Neural progenitor cell (in vitro differentiated cells): ENCODE measurements at regions not wholly inside any gene's neighbourhood (a gene's known extent, or its start where the extent isn't known, plus 50 kb on each side); places are given as distances from the start of the nearest gene placed in this dataset.

Experiments used
- DNase-seq: peaks from one replicate; pipeline ENCODE4 v3.0.0-alpha.2; 2016; ENCODE audit warnings: low spot score
- H2AFZ ChIP-seq: fragments of 200-600 bp; sonication (generic); replicated peaks from 2 replicates; pipeline ENCODE4 v1.6.1; 2016; ENCODE audit warnings: antibody characterized with exemption
- H3F3A ChIP-seq: fragments of 200-600 bp; sonication (generic); 2 replicates; pipeline ENCODE4 v1.6.1; 2016; ENCODE audit warnings: antibody characterized with exemption, low read depth
- H3K27ac ChIP-seq: fragments of 200-600 bp; sonication (generic); 2 replicates; pipeline ENCODE4 v1.5.1; 2016; ENCODE audit warnings: mild to moderate bottlenecking
- H3K27me3 ChIP-seq: fragments of 200-600 bp; sonication (generic); 2 replicates; pipeline ENCODE4 v1.6.1; 2016; ENCODE audit warnings: mild to moderate bottlenecking, moderate library complexity
- H3K36me3 ChIP-seq: fragments of 200-600 bp; sonication (generic); 2 replicates; pipeline ENCODE4 v1.5.1; 2016
- H3K4me1 ChIP-seq: fragments of 200-600 bp; sonication (generic); 2 replicates; pipeline ENCODE4 v1.6.1; 2016; ENCODE audit warnings: mixed run types
- H3K4me2 ChIP-seq: fragments of 200-600 bp; sonication (generic); 2 replicates; pipeline ENCODE4 v1.6.1; 2016
- H3K4me3 ChIP-seq: fragments of 200-600 bp; sonication (generic); 2 replicates; pipeline ENCODE4 v1.5.1; 2016
- H3K79me2 ChIP-seq: fragments of 200-600 bp; sonication (generic); 2 replicates; pipeline ENCODE4 v1.6.1; 2016; ENCODE audit warnings: low read depth
- H3K9ac ChIP-seq: fragments of 200-600 bp; sonication (generic); 2 replicates; pipeline ENCODE4 v1.6.1; 2016
- H3K9me3 ChIP-seq: fragments of 200-600 bp; sonication (generic); 2 replicates; pipeline ENCODE4 v1.5.1; 2016; ENCODE audit warnings: low read depth
- H4K20me1 ChIP-seq: fragments of 200-600 bp; sonication (generic); 2 replicates; pipeline ENCODE4 v1.6.1; 2016; ENCODE audit warnings: low read depth
- H3K27ac Mint-ChIP-seq: 3 replicates; pipeline ENCODE4 v1.8.0; 2021; ENCODE audit warnings: mixed read lengths
- H3K27me3 Mint-ChIP-seq: 2 replicates; pipeline ENCODE4 v1.8.0; 2022; ENCODE audit warnings: low read depth, mild to moderate bottlenecking, inconsistent platforms, moderate library complexity, mixed read lengths; ENCODE audit not compliant: insufficient read depth
- H3K36me3 Mint-ChIP-seq: 3 replicates; pipeline ENCODE4 v1.8.0; 2021; ENCODE audit warnings: mixed read lengths
- H3K4me1 Mint-ChIP-seq: 3 replicates; pipeline ENCODE4 v1.8.0; 2021; ENCODE audit warnings: mixed read lengths
- H3K4me3 Mint-ChIP-seq: 3 replicates; pipeline ENCODE4 v1.8.0; 2021; ENCODE audit warnings: mild to moderate bottlenecking, moderate library complexity, mixed read lengths
- H3K9me3 Mint-ChIP-seq: 3 replicates; pipeline ENCODE4 v1.8.0; 2020; ENCODE audit warnings: mixed read lengths
- CTCF ChIP-seq: fragments of 200-600 bp; sonication (generic); IDR thresholded peaks from 2 replicates; pipeline ENCODE4 v1.5.1; 2017; ENCODE audit warnings: antibody characterized with exemption, mild to moderate bottlenecking
- EZH2 ChIP-seq: fragments of 200-600 bp; sonication (generic); IDR thresholded peaks from 2 replicates; pipeline ENCODE4 v1.6.1; 2017; ENCODE audit warnings: antibody characterized with exemption, mild to moderate bottlenecking, moderate library complexity
- EZH2phosphoT487 ChIP-seq: fragments of 200-600 bp; sonication (generic); IDR thresholded peaks from 2 replicates; pipeline ENCODE4 v1.6.1; 2017; ENCODE audit warnings: antibody characterized with exemption

- DNase-seq, result no peak
- no peak overlapping the region for H3K27ac Mint-ChIP-seq
- no peaks in the 10 kb centered on the region for H3K36me3 Mint-ChIP-seq
- no peaks in the 10 kb centered on the region for H3F3A ChIP-seq
- peaks cover 4% of the 10 kb centered on the region for H3K9me3 Mint-ChIP-seq
- no peak overlapping the region for H3K4me3 ChIP-seq
- no peak overlapping the region for H3K27ac ChIP-seq
- H3K4me1 ChIP-seq, result peaks cover under 1% of the 10 kb centered on the region
- H3K4me3 Mint-ChIP-seq, result no peak overlapping the region
- H3K9me3 ChIP-seq, result no peaks in the 10 kb centered on the region
- no peak overlapping the region for H3K9ac ChIP-seq
- peaks cover 2% of the 10 kb centered on the region for H3K27me3 Mint-ChIP-seq
- TF ChIP-seq EZH2 (no peak), EZH2phosphoT487 (no peak), CTCF (no peak)
- H3K79me2 ChIP-seq, result no peaks in the 10 kb centered on the region
- no peaks in the 10 kb centered on the region for H3K27me3 ChIP-seq
- H4K20me1 ChIP-seq, result no peaks in the 10 kb centered on the region
- peaks cover 4% of the 10 kb centered on the region for H3K4me1 Mint-ChIP-seq
- no peaks in the 10 kb centered on the region for H3K36me3 ChIP-seq
- H2AFZ ChIP-seq, result no peak overlapping the region
- H3K4me2 ChIP-seq, result no peak overlapping the region
These were observed 253.9 kb upstream of the GCFC2 start for GRCh38 chr2:75964646-75965045.

GRCh38 chr2:75960472-75961009 lies 249.8 kb upstream of the GCFC2 start:
- Histone ChIP-seq H3K27me3 (no peaks in the 10 kb centered on the region), H3K4me2 (no peak overlapping the region), H3K4me1 (peaks cover 20% of the 10 kb centered on the region), H3K9ac (no peak overlapping the region), H3K9me3 (no peaks in the 10 kb centered on the region), H2AFZ (peak overlapping the region; percentile 37), H3F3A (no peaks in the 10 kb centered on the region), H3K4me3 (no peak overlapping the region), H3K79me2 (no peaks in the 10 kb centered on the region), H3K27ac (no peak overlapping the region), H4K20me1 (no peaks in the 10 kb centered on the region), H3K36me3 (no peaks in the 10 kb centered on the region)
- Mint-ChIP-seq H3K4me3 (no peak overlapping the region), H3K4me1 (peaks cover 20% of the 10 kb centered on the region), H3K27me3 (peaks cover 2% of the 10 kb centered on the region), H3K27ac (no peak overlapping the region), H3K9me3 (peaks cover 2% of the 10 kb centered on the region), H3K36me3 (no peaks in the 10 kb centered on the region)
- TF ChIP-seq EZH2, result no peak
- no peak for TF ChIP-seq CTCF
- no peak for TF ChIP-seq EZH2phosphoT487
- no peak for DNase-seq

GRCh38 chr2:75959724-75960471 lies 249.2 kb upstream of the GCFC2 start:
- Mint-ChIP-seq H3K4me1 (peaks cover 20% of the 10 kb centered on the region), H3K9me3 (peaks cover 2% of the 10 kb centered on the region), H3K36me3 (no peaks in the 10 kb centered on the region), H3K27ac (no peak overlapping the region), H3K27me3 (peaks cover 2% of the 10 kb centered on the region), H3K4me3 (no peak overlapping the region)
- H4K20me1 ChIP-seq, result no peaks in the 10 kb centered on the region
- H3K79me2 ChIP-seq, result no peaks in the 10 kb centered on the region
- no peaks in the 10 kb centered on the region for H3K9me3 ChIP-seq
- no peak overlapping the region for H3K4me3 ChIP-seq
- H2AFZ ChIP-seq, result peak overlapping the region; percentile 37
- H3K36me3 ChIP-seq, result no peaks in the 10 kb centered on the region
- H3K4me1 ChIP-seq, result peaks cover 20% of the 10 kb centered on the region
- no peaks in the 10 kb centered on the region for H3F3A ChIP-seq
- no peak overlapping the region for H3K4me2 ChIP-seq
- no peak for TF ChIP-seq CTCF
- no peak for TF ChIP-seq EZH2
- TF ChIP-seq EZH2phosphoT487, result no peak
- DNase-seq, result no peak
- H3K27me3 ChIP-seq, result no peaks in the 10 kb centered on the region
- no peak overlapping the region for H3K27ac ChIP-seq
- H3K9ac ChIP-seq, result no peak overlapping the region
